ENCODE measurements at regions not wholly inside any gene's neighbourhood (a gene's known extent, or its start where the extent isn't known, plus 50 kb on each side); places are given as distances from the start of the nearest gene placed in this dataset.

- H3K27ac ChIP-seq: no peak overlapping the region
- TF ChIP-seq, protein P1, sequence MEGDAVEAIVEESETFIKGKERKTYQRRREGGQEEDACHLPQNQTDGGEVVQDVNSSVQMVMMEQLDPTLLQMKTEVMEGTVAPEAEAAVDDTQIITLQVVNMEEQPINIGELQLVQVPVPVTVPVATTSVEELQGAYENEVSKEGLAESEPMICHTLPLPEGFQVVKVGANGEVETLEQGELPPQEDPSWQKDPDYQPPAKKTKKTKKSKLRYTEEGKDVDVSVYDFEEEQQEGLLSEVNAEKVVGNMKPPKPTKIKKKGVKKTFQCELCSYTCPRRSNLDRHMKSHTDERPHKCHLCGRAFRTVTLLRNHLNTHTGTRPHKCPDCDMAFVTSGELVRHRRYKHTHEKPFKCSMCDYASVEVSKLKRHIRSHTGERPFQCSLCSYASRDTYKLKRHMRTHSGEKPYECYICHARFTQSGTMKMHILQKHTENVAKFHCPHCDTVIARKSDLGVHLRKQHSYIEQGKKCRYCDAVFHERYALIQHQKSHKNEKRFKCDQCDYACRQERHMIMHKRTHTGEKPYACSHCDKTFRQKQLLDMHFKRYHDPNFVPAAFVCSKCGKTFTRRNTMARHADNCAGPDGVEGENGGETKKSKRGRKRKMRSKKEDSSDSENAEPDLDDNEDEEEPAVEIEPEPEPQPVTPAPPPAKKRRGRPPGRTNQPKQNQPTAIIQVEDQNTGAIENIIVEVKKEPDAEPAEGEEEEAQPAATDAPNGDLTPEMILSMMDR (IDR thresholded peaks at IDR 0.05): no peak
- DNase-seq (ENCODE audit: low spot score): no peak
- H3K4me3 ChIP-seq: no peak overlapping the region
Observed at GRCh38 chr7:31448649-31449048, 65.2 kb upstream of the ITPRID1 start.

DNA sequence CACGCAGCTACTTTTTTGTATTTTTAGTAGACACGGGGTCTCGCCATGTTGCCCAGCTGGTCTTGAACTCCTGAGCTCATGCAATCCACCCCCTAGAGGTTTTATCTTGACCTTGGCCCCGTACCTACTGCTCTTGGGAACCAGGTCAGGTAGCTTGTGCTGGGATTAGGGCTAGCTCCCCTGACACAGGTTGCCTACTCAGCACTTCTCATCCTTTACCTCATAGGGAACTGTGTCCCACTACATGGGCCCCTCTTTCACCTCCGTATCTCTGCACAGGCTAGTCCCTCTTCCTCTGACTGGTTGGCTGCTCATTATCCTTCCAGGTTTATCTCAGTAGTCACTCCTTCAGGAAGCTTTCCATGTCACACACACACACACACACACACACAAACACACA, 58.0 kb upstream of the ITPRID1 start:
- TF ChIP-seq, protein P1 (IDR thresholded peaks at IDR 0.05): no peak
- Histone ChIP-seq H3K4me3 (no peak overlapping the region), H3K27ac (no peak overlapping the region)
- DNase-seq (ENCODE audit: low spot score): no peak

DNA sequence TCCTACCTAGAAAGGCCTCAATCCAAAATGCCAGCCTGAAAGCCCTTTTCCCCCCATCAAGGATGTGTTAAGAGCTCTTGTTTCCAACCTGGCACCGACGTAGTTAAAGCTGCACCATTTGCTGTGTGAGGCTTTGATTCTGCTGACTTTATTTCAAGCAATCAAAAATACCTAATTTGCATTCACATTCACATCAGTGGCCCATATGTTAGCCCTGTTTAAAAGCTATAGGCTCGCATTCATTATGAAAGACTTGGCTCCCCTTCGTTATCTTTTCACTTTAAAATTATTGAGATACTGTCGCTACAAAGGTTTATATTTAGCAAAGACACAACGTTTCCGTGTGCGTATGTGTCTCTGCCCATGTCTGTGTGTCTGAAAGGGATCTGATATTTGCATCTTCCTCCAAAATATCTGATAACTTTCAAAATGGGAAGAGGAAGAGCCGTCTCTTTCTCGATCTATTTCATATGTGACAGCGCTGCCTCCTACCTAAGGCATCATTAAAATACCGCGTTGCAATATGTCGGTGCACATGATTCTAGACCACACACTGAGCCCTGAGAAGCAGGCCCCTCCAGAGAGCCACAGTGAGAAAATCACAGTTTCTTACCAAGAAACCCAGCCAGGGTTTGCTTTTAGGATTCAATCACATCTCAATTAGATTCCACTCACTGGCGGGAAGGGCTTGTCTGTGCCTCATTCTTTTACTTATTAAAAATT, 57.1 kb upstream of the ITPRID1 start:
- no peak overlapping the region for H3K4me3 ChIP-seq
- no peak overlapping the region for H3K27ac ChIP-seq
- TF ChIP-seq, protein P1 (IDR thresholded peaks at IDR 0.05): no peak
- DNase-seq (ENCODE audit: low spot score): no peak

GRCh38 chr7:31457551-31457950, 56.3 kb upstream of the ITPRID1 start:
- DNase-seq (ENCODE audit: low spot score): no peak
- no peak overlapping the region for H3K4me3 ChIP-seq
- TF ChIP-seq, protein P1 (IDR thresholded peaks at IDR 0.05): no peak

GRCh38 chr7:31458203-31458602, 55.7 kb upstream of the ITPRID1 start:
- DNase-seq (ENCODE audit: low spot score): no peak
- Histone ChIP-seq H3K27ac (no peak overlapping the region), H3K4me3 (no peak overlapping the region)
- TF ChIP-seq, protein P1 (IDR thresholded peaks at IDR 0.05): no peak

More at GRCh38 chr7:31457551-31457950, 56.3 kb upstream of the ITPRID1 start:
- no peak overlapping the region for H3K27ac ChIP-seq

- TF ChIP-seq, protein P1 (IDR thresholded peaks at IDR 0.05): no peak
- Histone ChIP-seq H3K4me3 (no peak overlapping the region), H3K27ac (no peak overlapping the region)
- DNase-seq (ENCODE audit: low spot score): no peak
Observed at GRCh38 chr7:31462636-31463035, 51.3 kb upstream of the ITPRID1 start.

Measured in coronary artery (tissue), 2 donors.